NCI-H187 treated with DMSO at 0.1 percent for 48 hours (cell line): ENCODE measurements at regions not wholly inside any gene's neighbourhood (a gene's known extent, or its start where the extent isn't known, plus 50 kb on each side); places are given as distances from the start of the nearest gene placed in this dataset.
"Not testable (repeated sequence)": the region's sequence is repeated elsewhere in the genome, so short reads cannot be mapped to it uniquely, and the experiment has no call there.

Experiments
- DNase-seq: peaks from one replicate; lab custom pipeline; 2025; lab: John Stamatoyannopoulos, UW

DNA sequence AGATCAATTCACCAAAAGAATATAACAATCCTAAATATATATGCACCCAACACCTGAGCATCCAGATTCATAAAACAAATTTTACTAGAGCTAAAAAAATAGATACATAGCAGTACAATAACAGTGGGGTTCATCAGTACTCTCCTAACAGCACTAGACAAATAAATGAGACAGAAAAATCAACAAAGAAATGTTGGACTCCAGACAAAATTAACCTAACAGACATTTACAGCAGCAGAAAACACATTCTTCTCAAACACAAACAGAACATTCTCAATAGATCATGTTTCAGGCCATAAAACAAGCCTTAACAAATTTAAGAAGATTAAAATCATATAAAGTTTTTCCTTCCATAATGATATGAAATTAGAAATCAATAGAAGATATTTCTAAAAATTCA lies 124.8 kb upstream of the NECTIN3 start:
- DNase-seq: no peak

DNA sequence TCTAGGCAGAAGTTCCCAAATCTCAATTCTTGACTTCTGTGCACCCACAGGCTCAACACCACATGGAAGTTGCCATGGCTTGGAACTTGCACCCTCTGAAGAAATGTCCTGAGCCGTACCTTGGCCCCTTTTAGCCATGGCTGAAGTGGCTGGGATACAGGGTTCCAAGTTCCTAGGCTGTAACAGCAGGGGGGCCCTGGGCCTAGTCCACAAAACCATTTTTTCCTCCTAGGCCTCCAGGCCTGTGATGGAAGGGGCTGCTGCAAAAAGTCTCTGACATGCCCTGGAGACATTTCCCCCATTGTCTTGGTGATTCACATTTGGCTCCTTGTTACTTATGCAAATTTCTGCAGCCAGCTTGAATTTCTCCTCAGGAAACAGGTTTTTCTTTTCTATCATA lies 122.4 kb upstream of the NECTIN3 start:
- not testable (repeated sequence) for DNase-seq

DNA sequence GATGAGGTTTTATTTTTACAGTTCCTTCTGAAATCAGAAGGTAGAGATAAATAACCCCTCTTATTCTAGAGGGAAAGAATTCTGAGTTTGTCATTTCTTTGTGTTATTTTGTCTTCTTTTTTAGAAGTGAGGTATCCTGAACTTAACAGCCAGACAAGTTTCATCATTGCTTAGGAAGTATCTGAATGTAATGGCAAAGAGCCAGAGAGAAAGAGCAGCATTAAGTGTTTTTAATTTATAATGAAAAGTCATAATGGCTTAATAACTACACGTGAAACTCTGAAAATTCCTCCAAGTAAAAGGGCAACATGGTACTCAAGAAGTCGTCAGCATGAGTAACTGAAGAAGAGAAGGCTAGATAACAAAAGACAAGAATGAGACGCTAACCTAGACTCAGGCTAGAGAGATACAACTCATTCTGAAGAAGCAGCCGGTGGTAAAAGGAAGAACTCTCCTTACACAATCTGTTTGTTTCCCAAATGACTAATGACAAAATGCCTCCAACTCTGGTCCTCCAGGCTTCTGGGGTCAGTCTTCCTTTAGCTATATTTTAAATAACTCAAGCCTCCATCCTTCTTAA lies 116.2 kb upstream of the NECTIN3 start:
- no peak for DNase-seq

DNA sequence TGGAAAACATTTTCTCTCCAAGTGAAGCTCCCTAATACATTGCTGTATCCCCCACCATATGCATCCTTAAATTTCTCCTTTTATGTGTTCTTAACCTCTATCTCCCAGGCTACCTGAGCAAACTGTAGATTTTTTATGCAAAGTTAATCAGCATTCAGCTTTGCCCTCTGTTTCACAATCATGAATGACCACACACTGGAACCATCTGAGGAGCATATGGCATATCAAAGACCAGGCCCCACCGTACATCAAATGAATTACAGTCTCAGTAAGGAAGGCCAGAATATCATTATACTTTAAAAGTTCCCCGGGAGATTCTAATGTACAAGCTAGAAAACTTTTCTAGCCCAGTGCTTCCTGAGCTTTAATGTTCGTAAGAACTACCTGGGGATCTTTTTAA lies 115.5 kb upstream of the NECTIN3 start:
- no peak for DNase-seq

DNA sequence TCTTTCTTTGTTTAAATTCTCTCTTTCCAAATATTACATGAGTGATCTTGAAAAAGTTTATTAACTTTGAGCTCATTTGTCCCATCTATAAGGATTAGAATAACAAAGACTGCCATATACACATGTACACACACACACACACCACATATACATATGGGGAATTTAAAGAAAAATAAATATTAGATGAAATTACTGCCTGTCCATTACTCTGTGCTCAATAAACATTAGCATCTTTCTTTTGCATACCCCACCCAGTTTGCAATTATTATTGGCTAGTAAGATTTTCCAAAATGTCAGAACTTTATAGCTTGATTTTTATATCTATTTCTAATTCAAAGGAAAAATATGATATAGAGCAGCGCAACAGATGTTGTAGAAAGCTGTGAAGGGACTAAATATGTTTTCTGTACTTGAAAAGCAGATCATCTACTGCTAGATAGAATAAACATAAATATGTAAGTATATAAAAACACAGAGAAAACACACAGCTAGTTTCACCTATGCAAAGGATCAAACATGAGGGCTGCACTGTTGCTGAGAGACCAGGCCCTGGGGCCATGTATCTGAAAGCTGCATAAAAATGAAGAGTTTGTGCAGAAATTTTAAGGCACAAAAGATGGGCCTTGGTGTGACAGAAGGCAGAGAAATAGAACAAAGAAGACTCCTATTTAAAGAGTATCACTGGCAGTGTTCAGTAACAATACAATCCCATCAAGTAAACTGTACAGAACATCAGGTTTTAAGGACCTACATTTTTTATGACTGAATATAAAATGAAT lies 114.2 kb upstream of the NECTIN3 start:
- no peak for DNase-seq

DNA sequence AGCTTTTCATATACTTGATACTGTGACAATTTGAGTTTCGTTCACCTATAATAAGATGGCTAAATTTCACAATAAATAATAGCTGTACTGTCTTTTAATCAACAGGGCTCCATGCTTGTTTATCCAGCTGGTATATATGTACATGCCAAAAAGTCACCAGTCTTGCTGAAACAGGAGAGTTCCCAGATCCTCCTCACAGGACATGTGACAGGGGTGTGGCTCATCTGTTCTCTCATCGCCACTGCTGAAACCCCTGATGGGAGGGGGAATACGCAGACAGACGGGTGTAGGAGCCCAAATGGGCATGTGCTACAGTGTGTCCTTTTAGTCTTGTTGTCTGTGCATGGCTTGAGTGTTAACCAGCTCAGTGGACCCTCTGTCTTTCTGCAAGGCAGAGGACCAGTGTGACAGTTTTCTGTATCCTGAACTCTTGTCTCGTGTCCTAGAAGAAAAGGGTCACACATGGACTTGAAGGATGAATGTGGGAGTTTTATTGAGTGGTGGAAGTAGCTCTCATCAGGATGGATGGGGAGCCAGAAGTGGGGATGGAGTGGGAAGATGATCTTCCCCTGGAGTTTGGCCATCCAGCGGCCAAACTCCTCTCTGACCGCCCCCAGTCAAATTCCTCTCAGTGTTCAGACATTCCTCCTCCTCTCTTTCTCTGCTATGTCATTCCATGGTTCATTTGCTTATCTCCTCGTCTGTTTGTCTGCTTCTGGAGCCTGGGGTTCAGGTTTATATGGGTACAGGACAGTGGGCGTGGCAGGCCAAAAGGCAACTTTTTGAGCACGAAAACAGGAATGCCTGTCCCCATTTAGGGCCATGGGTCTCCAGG lies 113.1 kb upstream of the NECTIN3 start:
- no peak for DNase-seq

DNA sequence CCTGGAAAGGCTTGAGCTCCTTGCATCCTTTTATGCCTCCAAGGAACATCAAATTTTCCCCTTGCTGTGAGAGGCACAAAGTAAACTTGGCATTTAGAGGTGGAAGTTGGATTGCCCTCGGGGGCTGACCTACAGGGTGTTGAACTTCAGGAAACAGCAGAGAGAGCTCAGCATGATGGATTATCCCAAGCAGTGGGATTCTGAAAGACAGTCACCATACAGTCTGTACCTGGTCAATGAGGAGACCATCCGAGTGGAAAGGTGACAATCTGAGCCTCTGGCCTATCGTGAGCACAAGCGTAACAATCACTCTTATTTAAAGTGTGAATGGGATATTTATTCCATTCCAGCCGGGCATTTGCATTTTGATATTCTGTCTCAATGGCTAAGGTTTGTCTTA lies 105.6 kb upstream of the NECTIN3 start:
- no peak for DNase-seq

DNA sequence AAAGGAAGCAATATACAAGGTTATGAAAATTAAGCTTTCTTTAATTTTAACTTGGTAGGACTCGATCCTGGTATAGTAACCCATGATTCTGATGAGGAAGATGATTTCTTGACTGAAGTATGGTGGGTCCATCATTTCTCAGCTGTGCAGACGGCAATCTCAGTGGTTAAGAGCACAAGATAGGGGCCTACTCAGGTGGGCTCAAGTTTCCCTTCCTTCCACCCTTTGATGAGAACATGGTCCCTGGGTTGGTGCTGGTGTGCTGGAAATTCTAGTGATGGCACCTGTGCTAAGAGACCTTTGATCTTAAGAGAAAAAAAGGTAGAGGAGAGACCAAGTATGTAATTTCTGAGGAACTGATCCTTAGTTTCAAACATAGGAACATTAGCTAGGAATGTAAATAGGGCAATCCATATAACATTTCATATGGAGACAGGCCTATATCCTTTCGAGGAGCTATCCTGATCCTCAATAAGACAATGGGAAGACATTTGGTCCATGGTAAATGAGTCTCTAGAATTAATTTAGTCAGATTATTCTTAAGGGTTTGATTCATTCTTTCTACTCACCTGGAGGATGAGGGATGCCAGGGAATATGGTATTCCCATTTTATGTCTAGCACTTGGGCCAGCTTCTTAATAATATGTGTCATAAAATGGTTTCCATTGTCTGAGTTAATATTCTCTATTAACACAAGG lies 104.5 kb upstream of the NECTIN3 start:
- DNase-seq: no peak

DNA sequence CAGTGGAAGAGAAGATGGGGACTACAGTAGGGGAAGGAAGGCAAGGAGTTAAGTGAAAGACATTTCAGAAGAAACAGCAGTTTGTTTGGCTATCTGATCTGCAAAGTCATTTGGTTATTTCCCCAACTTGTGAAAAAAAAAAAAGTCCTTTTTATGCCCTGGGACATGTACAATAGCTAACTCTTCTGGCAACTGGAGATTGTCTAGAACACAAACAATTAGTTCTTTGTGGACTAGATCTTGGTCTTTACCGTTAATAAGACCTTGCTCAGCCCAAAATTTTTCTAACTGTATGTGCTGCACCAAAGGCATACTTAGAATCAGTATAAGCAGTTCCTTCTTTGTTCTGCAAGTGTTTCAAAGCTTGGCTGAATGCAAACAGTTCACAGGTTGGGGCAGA lies 103.5 kb upstream of the NECTIN3 start:
- DNase-seq: no peak

DNA sequence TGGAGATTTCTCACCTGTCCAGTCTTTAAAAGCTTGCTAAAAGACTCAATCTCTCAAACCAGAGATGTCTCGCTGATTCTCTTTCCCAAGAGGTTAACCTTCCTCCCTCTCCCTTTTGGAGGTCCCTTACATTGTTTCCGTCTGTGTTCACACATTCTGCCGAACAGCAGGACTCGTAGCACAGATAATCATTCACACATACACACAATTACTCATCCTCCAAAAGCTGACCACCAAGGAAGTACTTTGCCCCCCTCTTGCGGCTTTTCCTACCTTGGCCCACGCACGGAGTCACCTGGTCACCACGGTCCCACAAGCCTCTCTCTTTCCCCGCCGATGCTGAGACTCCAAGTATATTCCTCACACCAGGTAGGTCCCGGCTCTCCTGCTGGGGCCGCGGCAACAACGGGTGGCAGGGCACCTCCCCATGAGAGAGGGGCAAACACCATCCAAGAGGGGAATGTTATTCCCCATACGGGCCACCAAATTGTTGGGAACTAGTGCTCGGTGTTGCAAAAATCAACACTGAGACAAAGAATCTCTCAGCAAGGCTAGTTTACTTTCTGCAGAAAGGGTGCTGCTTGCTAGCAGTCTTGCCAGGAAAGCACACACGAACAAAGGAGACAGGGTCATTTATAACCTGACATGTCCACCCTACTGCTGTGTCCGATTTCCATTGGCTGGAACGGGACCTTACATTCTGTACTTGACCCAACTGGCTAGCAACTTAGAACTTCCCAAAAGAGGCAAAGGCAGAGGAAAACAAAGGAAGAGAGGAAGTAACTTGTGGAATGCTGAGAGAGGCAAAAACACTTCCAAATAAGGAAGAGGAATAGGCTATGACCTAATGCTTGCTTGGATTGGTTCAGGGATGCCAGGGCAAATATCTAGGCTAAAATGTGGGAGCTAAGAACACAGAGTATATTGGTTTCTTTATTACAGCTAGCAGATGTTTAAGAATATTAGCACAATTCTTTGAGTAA lies 102.1 kb upstream of the NECTIN3 start:
- no peak for DNase-seq

DNA sequence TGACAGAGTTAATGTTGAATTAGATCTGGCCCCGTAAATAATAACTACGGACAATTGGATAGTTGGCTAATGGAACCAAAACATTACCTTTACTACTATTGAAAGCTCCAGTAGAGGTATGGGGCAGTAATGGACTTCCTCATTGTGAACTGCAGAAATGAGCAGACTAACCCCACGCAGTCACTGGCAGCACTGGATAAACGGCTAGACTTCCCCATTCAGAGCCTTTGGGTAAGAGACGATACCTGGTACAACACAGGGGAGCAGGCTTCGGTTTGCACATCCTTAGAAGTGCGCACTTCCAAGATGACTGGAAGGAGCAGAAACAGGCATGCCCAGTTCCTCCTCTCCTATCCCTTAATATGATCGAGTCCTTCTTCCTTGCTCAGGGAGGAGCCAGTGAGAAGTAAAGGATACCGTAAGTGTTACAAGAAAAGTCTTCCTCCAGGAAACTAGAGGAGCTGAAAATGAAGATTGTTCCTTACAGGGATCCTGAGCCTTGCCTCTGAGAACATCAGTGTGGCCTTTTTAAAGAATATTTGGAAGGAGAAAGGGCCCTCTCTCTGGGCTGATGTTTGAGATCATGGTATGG lies 100.5 kb upstream of the NECTIN3 start:
- DNase-seq: no peak

DNA sequence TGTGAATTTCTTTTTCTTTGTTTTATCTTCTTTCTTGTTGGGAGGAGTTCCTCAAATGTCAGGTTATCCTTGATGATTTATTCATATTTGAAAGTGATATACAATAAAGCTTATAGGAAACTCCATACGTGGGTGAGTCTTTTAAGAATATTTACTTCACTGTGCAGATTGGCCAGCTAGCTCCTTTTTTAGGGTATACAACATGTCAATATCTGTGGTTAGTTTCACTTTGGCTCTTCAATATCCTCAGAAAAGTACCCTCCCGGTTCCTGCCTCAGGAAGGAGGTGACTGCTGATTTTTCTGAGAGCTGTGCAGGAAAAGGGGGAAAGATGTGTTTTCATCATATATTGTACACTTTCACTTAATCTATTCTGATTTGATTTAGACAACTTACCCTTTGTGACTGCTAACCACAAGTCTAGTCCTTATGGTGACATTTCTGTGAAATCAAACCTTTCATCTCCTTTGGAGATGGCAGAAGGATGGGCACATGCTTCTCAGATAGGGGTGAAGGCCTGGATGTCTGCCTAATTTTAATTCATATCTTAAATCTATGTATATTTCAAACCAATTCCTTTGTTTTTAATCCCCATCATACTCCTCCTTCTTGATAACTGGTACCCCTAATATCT lies 98.2 kb upstream of the NECTIN3 start:
- DNase-seq: no peak

DNA sequence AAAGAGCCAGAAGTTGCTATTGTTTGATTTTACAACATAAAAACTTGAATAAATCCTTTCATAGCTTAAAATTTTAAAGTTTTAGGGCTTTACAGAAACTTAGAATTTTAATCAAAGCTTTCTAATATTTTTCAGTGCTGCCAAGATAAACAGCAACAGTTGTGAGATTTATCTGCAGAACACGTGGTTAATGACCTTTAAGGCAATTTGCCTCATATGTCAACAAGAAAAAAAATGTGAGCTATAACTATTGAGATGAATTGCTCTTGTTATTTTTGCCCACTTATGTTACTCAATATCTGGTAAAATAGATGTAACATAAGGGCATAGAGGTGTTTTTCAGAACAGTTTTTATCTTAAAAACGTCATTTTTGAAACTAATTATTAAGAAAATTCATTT lies 96.7 kb upstream of the NECTIN3 start:
- no peak for DNase-seq

DNA sequence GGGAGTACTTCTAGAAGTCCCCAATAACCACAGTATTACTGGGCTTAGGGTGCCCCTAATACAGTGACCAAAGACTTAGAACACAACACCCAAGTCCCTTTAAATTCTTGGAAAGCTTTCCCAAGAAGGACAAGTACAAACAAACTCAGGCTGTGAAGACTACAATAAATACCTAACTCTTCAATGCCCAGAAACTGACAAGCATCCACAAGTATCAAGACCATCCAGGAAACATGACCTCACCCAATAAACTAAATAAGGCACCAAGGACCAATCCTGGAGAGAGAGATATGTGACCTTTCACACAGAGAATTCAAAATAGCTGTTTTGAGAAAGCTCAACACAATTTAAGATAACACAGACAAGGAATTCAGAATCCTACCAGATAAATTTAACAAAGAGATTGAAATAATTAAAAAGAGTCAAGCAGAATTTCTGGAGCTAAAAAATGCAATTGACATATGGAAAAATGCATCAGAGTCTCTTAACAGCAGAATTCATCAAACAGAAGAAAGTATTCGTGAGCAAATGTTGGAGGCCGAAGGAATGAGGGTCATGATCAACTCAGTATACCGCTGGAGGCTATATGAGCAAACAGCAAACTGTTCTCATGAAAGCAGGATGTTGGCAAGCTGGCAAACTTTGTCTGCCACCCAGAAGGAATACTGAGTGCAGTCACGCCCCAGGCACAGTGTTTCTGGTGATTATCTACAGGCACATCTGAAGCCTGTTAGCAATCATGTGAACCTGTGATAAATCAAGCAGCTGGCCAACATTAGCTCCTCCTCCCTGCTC lies 87.0 kb upstream of the NECTIN3 start:
- DNase-seq: no peak

DNA sequence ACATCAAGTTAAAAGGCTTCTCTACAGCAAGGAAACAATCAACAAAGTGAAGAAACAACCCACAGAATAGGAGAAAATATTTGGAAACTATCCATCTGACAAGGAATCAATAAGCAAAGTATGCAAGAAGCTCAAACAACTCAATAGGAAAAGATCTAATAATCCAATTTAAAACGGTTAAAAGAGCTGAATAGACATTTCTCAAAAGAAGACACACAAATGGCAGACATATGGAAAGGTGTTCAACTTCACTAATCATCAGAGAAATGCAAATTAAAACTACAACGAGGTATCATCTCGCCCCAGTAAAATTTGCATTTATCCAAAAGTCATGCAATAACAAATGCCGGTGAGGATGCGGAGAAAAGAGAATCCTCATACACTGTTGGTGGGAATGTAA lies 82.2 kb upstream of the NECTIN3 start:
- DNase-seq: no peak

DNA sequence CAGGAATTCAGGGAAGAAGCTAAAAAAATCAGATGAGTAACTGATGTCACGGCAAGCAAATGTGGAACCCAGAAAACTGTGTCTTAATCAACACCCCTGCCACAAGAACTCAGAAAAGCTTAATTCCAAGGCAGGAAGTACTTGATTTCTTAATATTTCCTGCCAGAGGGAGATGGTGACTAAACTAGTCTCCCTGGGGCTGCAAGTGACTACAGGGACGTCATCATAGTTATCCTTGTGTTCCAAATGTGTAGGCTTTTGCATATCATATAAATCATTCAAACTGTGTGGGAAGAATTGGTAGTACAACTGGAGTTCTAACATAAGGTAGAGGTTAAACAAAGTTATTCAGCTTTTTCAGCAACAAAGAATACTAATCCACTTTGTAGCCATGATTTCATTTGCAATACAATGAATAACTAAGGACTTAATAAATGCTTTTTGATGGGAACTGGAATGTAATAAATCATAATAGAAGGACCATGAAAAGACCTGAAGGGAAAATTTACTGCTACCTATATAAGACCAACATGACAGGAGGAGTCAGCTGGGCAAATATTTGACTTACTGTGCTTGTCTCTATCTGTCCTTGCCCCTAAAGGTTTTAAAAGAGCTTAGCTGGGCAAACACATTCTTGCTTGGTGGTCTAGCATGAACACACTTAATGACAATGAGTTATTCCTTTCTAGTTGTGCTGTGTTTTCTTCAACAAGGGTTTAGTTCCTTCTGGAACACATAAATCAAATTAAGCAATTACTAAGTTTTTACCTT lies 76.0 kb upstream of the NECTIN3 start:
- no peak for DNase-seq

DNA sequence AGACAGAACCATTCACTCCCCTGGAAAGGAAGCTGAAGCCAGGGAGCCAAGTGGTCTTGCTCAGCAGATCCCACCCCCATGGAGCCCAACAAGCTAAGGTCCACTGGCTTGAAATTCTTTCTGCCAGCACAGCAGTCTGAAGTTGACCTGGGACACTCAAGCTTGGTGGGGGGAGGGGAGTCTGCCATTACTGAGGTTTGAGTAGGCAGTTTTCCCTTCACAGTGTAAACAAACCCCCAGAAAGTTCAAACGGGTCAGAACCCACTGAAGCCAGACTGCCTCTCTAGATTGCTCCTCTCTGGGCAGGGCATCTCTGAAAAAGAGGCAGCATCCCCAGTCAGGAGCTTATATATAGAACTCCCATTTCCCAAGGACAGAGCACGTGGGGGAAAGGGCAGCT lies 72.8 kb upstream of the NECTIN3 start:
- not testable (repeated sequence) for DNase-seq

DNA sequence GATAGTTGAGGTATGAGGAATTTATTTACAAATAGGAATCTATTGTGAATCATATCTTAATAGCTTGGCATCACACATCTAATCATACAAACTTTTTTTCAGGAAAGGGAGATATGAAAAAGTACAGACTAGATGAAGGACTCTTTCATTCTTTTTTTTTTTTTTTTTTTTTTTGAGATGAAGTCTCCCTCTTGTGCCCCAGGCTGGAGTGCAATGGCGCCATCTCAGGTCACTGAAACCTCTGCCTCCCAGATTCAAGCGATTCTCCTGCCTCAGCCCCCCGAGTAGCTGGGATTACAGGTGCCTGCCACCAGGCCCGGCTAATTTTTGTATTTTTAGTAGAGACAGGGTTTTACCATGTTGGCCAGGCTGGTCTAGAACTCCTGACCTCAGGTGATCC lies 65.1 kb upstream of the NECTIN3 start:
- not testable (repeated sequence) for DNase-seq
